Common myeloid progenitor, CD34-positive (primary cell): ENCODE measurements at regions not wholly inside any gene's neighbourhood (a gene's known extent, or its start where the extent isn't known, plus 50 kb on each side); places are given as distances from the start of the nearest gene placed in this dataset.

ENCODE experiments used
- CTCF ChIA-PET: fragments of 350-600 bp; sonication (Branson Sonifier 250); formaldehyde crosslinking; loops from one replicate; lab custom pipeline; 2021; ENCODE audit warnings: antibody characterized with exemption; lab: Charles Lee
- POLR2A ChIA-PET: fragments of 350-600 bp; sonication (Branson Sonifier 250); formaldehyde crosslinking; loops from one replicate; lab custom pipeline; 2021; ENCODE audit warnings: antibody characterized with exemption; lab: Charles Lee
- DNase-seq, 3 donors: peaks; one replicate each; pipeline versions ENCODE4 v3.0.0 to v3.0.0-alpha.2; 2013
- H3K27ac ChIP-seq, 2 experiments: 1 replicate in 1 of 2; 2 replicates in 1 of 2; pipeline ENCODE4 v1.7.0; 2013; ENCODE audit warnings: inconsistent platforms in 2 of 2, low read length in 2 of 2, mild to moderate bottlenecking in 2 of 2, low read depth in 1 of 2, moderate library complexity in 1 of 2; ENCODE audit not compliant: severe bottlenecking in 2 of 2, insufficient read depth in 1 of 2, poor library complexity in 1 of 2
- H3K27me3 ChIP-seq, 5 experiments: replicated peaks in 2 of 5; 1 replicate in 3 of 5; 2 replicates in 2 of 5; pipeline versions ENCODE4 v1.6.1 to v1.7.0; 2013; ENCODE audit warnings: low read length in 4 of 5, mild to moderate bottlenecking in 2 of 5, moderate library complexity in 2 of 5, inconsistent platforms in 1 of 5; ENCODE audit not compliant: insufficient read depth in 5 of 5, control insufficient read depth in 4 of 5
- H3K36me3 ChIP-seq, 4 experiments: 1 replicate in 2 of 4; 2 replicates in 2 of 4; pipeline versions ENCODE4 v1.6.1 to v1.7.0; 2013; ENCODE audit warnings: low read length in 3 of 4, control low read depth in 1 of 4, mild to moderate bottlenecking in 1 of 4; ENCODE audit not compliant: control insufficient read depth in 4 of 4, insufficient read depth in 4 of 4
- H3K4me1 ChIP-seq, 4 experiments: 1 replicate in 3 of 4; 2 replicates in 1 of 4; pipeline versions ENCODE4 v1.6.1 to v1.7.1; 2013; ENCODE audit warnings: low read length in 3 of 4, mild to moderate bottlenecking in 3 of 4, control low read depth in 1 of 4, inconsistent platforms in 1 of 4, moderate library complexity in 1 of 4; ENCODE audit not compliant: control insufficient read depth in 4 of 4, insufficient read depth in 4 of 4; ENCODE audit errors: control extremely low read depth in 1 of 4
- H3K4me3 ChIP-seq, 7 experiments: 1 replicate in 4 of 7; 2 replicates in 3 of 7; pipeline versions ENCODE4 v1.5.1 to v1.7.0; 2013; ENCODE audit warnings: mild to moderate bottlenecking in 7 of 7, low read length in 6 of 7, moderate library complexity in 6 of 7, inconsistent platforms in 2 of 7, low read depth in 2 of 7, control low read depth in 1 of 7; ENCODE audit not compliant: insufficient read depth in 4 of 7, control insufficient read depth in 1 of 7; ENCODE audit errors: extremely low read depth in 1 of 7
- H3K9me3 ChIP-seq, 5 experiments: 1 replicate in 4 of 5; 2 replicates in 1 of 5; pipeline versions ENCODE4 v1.6.1 to v1.7.1; 2013; ENCODE audit warnings: low read length in 4 of 5, mild to moderate bottlenecking in 2 of 5, inconsistent platforms in 1 of 5, low read depth in 1 of 5, moderate library complexity in 1 of 5; ENCODE audit not compliant: control insufficient read depth in 4 of 5, insufficient read depth in 2 of 5; ENCODE audit errors: control extremely low read depth in 1 of 5
- WGBS: methylation state at CpG from one replicate; pipeline ENCODE4 v1.1.5; 2013; ENCODE audit not compliant: insufficient coverage; 5-methylcytosine and 5-hydroxymethylcytosine counted together

DNA sequence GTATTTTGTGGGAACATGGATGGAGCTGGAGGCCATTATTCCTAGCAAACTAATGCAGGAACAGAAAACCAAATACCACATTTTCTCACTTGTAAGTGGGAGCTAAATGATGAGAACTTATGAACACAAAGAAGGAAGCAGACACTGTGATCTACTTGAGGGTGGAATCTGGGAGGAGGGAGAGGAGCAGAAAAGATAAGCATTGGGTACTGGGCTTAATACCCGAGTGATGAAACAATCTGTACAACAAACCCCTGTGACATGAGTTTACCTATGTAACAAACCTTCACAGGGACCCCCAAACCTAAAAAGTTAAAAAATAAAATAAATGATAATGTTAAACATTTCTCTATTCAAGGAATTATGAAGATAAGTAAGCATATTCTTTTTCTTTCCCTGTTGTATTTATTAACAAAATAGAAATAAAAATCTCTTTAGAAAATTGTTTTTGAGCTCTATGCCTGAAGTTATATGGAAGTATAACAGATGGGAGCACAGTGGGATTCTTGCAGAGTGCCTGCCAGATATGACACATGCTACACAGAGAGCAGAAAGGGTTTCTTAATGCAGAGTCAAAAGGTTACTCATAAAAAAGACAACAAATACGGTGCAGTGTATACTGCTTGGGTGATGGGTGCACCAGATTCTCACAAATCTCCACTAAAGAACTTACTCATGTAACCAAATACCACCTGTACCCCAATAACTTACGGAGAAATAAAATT is 52.0 kb upstream of the SYNE2 start:
- H3K4me3 ChIP-seq: no peak overlapping the region
- no peaks in the 10 kb centered on the region for H3K36me3 ChIP-seq
- no peak overlapping the region for H3K27ac ChIP-seq
- CTCF ChIA-PET: interaction anchor here (0.7 to 5.8 kb wide), 7 partner anchors 8 to 536 kb away, joined by 3 to 34 read pairs (median 4); no protein-coding TSS in a partner anchor
- no peaks in the 10 kb centered on the region for H3K4me1 ChIP-seq
- no peak for DNase-seq
- POLR2A ChIA-PET: no interaction called here
- no peaks in the 10 kb centered on the region for H3K9me3 ChIP-seq
- H3K27me3 ChIP-seq: peaks cover 0 to 2% (median 0%) of the 10 kb centered on the region in 5 experiments
- 100% methylated on average over 1 of the region's 3 CpGs for WGBS
